GM12874 (cell line): ENCODE measurements at regions not wholly inside any gene's neighbourhood (a gene's known extent, or its start where the extent isn't known, plus 50 kb on each side); places are given as distances from the start of the nearest gene placed in this dataset.

ENCODE experiments used
- CTCF ChIP-seq: IDR thresholded peaks from 2 replicates; pipeline ENCODE4 v1.5.1; 2011; ENCODE audit warnings: low read depth, mild to moderate bottlenecking, control low read depth, low read length, moderate library complexity; ENCODE audit not compliant: insufficient read depth

- no peak for TF ChIP-seq CTCF
Measured at GRCh38 chr18:68342039-68342659, 372.8 kb downstream of the TMX3 start.

DNA sequence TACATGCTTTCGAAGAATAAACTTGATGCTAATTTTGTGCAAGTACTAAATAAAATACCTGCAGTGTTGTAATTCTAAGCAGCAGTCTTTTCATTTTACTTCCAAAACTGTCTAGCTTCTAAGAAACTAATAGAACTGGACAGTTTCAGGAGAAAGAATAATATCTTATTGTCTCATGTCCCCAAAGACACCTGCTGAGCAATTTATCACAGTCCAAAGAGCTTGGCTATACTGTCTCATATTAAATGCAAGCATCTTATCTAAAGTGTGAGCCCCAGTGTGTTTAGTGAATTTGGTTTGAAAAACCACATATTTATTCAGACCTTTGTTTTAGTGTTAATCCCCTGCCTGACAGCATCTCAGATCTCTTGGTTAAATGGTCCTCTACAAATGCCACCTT is 374.3 kb downstream of the TMX3 start:
- TF ChIP-seq CTCF = no peak

- TF ChIP-seq CTCF = no peak
Measured at GRCh38 chr18:68330658-68331057, 384.2 kb downstream of the TMX3 start.

GRCh38 chr18:68323921-68324320 is 391.0 kb downstream of the TMX3 start:
- TF ChIP-seq CTCF = no peak

- TF ChIP-seq CTCF = no peak
Measured at GRCh38 chr18:68316636-68317035, 398.3 kb downstream of the TMX3 start.

- TF ChIP-seq CTCF = no peak
Measured at GRCh38 chr18:68314403-68314802, 400.5 kb downstream of the TMX3 start.

GRCh38 chr18:68301441-68301840 is 413.5 kb downstream of the TMX3 start:
- TF ChIP-seq CTCF = no peak

- no peak for TF ChIP-seq CTCF
Measured at GRCh38 chr18:68299906-68300305, 415.0 kb downstream of the TMX3 start.
